A673 (cell line): ENCODE measurements at regions not wholly inside any gene's neighbourhood (a gene's known extent, or its start where the extent isn't known, plus 50 kb on each side); places are given as distances from the start of the nearest gene placed in this dataset.
"Not testable (repeated sequence)": the region's sequence is repeated elsewhere in the genome, so short reads cannot be mapped to it uniquely, and the experiment has no call there.

ENCODE experiments used
- BruUV-seq: library from RNA; stranded (reverse); fragments of 400-500 nt; replicated peaks from 2 replicates; lab custom pipeline; 2021; lab: Mats Ljungman, UMichigan
- CTCF ChIA-PET: fragments of 300-600 bp; sonication (Branson Sonifier 250); formaldehyde crosslinking; loops from one replicate; lab custom pipeline; 2022; ENCODE audit warnings: antibody characterized with exemption; lab: Charles Lee
- POLR2A ChIA-PET: fragments of 300-600 bp; sonication (Branson Sonifier 250); formaldehyde crosslinking; loops from one replicate; lab custom pipeline; 2022; ENCODE audit warnings: antibody characterized with exemption; ENCODE audit not compliant: low non-redundant PET; lab: Charles Lee
- DNase-seq: peaks from one replicate; pipeline ENCODE4 v3.0.0-alpha.2; 2015; ENCODE audit warnings: low spot score
- H3K27ac ChIP-seq: fragments of 200-600 bp; sonication (generic); 2 replicates; pipeline ENCODE4 v1.5.1; 2016; ENCODE audit warnings: mixed run types, low read depth, mild to moderate bottlenecking, mixed read lengths, antibody characterized with exemption, low read length; ENCODE audit not compliant: poor library complexity, severe bottlenecking
- H3K27me3 ChIP-seq: fragments of 200-600 bp; sonication (generic); replicated peaks from 2 replicates; pipeline ENCODE4 v1.6.1; 2017; ENCODE audit warnings: mixed run types, low read depth, mild to moderate bottlenecking, mixed read lengths, antibody characterized with exemption, low read length; ENCODE audit not compliant: insufficient read depth, poor library complexity
- H3K36me3 ChIP-seq: fragments of 200-600 bp; sonication (generic); 2 replicates; pipeline ENCODE4 v1.6.1; 2016; ENCODE audit warnings: mixed run types, mild to moderate bottlenecking, mixed read lengths, antibody characterized with exemption, low read length; ENCODE audit not compliant: insufficient read depth, poor library complexity, severe bottlenecking
- H3K4me1 ChIP-seq: fragments of 200-600 bp; sonication (generic); 2 replicates; pipeline ENCODE4 v1.6.1; 2017; ENCODE audit warnings: mixed run types, mild to moderate bottlenecking, mixed read lengths, antibody characterized with exemption, low read length; ENCODE audit not compliant: insufficient read depth, poor library complexity, severe bottlenecking
- H3K4me3 ChIP-seq: fragments of 200-600 bp; sonication (generic); 2 replicates; pipeline ENCODE4 v1.5.1; 2016; ENCODE audit warnings: low read depth, mixed run types, mild to moderate bottlenecking, mixed read lengths, low read length; ENCODE audit not compliant: poor library complexity, severe bottlenecking
- H3K9me3 ChIP-seq: fragments of 200-600 bp; sonication (generic); 2 replicates; pipeline ENCODE4 v1.6.1; 2016; ENCODE audit warnings: mixed run types, low read depth, mild to moderate bottlenecking, mixed read lengths, antibody characterized with exemption, low read length; ENCODE audit not compliant: poor library complexity, severe bottlenecking
- CTCF ChIP-seq: fragments of 300-800, 200-600 bp; sonication (generic); conservative IDR thresholded peaks from 2 replicates; pipeline ENCODE4 v1.5.1; 2017; ENCODE audit warnings: low read depth, mild to moderate bottlenecking, antibody characterized with exemption, low read length, moderate library complexity, mixed read lengths
- EZH2 ChIP-seq: fragments of 200-600 bp; sonication (generic); IDR thresholded peaks from 2 replicates; pipeline ENCODE4 v1.6.1; 2017; ENCODE audit warnings: borderline replicate concordance, low read depth, mild to moderate bottlenecking, mixed read lengths, antibody characterized with exemption, low read length; ENCODE audit not compliant: poor library complexity, severe bottlenecking
- intact Hi-C: fragments of 100-400 bp; cut with micrococcal nuclease; formaldehyde crosslinking; loops from one replicate; pipeline ENCODE4 v1.10.0; 2022; ENCODE audit not compliant: unreplicated experiment

- Histone ChIP-seq H3K36me3 (no peaks in the 10 kb centered on the region), H3K27me3 (no peaks in the 10 kb centered on the region), H3K9me3 (no peaks in the 10 kb centered on the region), H3K4me3 (no peak overlapping the region), H3K4me1 (no peaks in the 10 kb centered on the region), H3K27ac (no peak overlapping the region)
- intact Hi-C loops = no loop called here
- no peak for DNase-seq
- POLR2A ChIA-PET = no interaction called here
- no peak for TF ChIP-seq EZH2
- no TSS peak for BruUV-seq
- CTCF ChIA-PET = no interaction called here
Measured at GRCh38 chr12:116448165-116448739, 110.9 kb upstream of the MAP1LC3B2 start.

- Histone ChIP-seq H3K9me3 (no peaks in the 10 kb centered on the region), H3K27me3 (no peaks in the 10 kb centered on the region), H3K36me3 (no peaks in the 10 kb centered on the region), H3K4me1 (peaks cover 5% of the 10 kb centered on the region), H3K27ac (no peak overlapping the region), H3K4me3 (no peak overlapping the region)
- BruUV-seq = no TSS peak
- TF ChIP-seq EZH2 (no peak), CTCF (no peak)
- DNase-seq = no peak
- ChIA-PET CTCF (no interaction called here), POLR2A (no interaction called here)
- intact Hi-C loops = no loop called here
Measured at GRCh38 chr12:116450406-116450910, 108.7 kb upstream of the MAP1LC3B2 start.

GRCh38 chr12:116452975-116453374 is 106.2 kb upstream of the MAP1LC3B2 start:
- intact Hi-C loops, H3K27me3 ChIP-seq, H3K9me3 ChIP-seq, H3K36me3 ChIP-seq, H3K4me3 ChIP-seq, POLR2A ChIA-PET, CTCF ChIA-PET, H3K27ac ChIP-seq, BruUV-seq, DNase-seq, H3K4me1 ChIP-seq: not testable (repeated sequence)

GRCh38 chr12:116453631-116454030 is 105.5 kb upstream of the MAP1LC3B2 start:
- H3K4me3 ChIP-seq = no peak overlapping the region
- ChIA-PET CTCF (no interaction called here), POLR2A (no interaction called here)
- no peaks in the 10 kb centered on the region for H3K9me3 ChIP-seq
- intact Hi-C loops = no loop called here
- H3K36me3 ChIP-seq = no peaks in the 10 kb centered on the region
- H3K4me1 ChIP-seq = peaks cover 8% of the 10 kb centered on the region
- no peak overlapping the region for H3K27ac ChIP-seq
- H3K27me3 ChIP-seq = no peaks in the 10 kb centered on the region
- no peak for DNase-seq
- BruUV-seq = no TSS peak
- TF ChIP-seq CTCF (no peak), EZH2 (no peak)
